K562 (cell line): ENCODE measurements at regions not wholly inside any gene's neighbourhood (a gene's known extent, or its start where the extent isn't known, plus 50 kb on each side); places are given as distances from the start of the nearest gene placed in this dataset.

Experiments
- CTBP1 ChIP-seq: fragments of 450-650 bp; IDR thresholded peaks from 2 replicates; pipeline ENCODE4 v1.6.1; 2016; ENCODE audit warnings: borderline replicate concordance
- KAT2B ChIP-seq: IDR thresholded peaks from one replicate; pipeline ENCODE4 v1.6.1; 2012; ENCODE audit warnings: low read depth, mild to moderate bottlenecking, control low read depth, inconsistent platforms, low read length, moderate library complexity
- MCM3 ChIP-seq: fragments of 450-650 bp; IDR thresholded peaks from 2 replicates; pipeline ENCODE4 v1.6.1; 2016
- NCOA6 ChIP-seq: fragments of 450-650 bp; IDR thresholded peaks from 2 replicates; pipeline ENCODE4 v1.6.1; 2017; ENCODE audit warnings: mild to moderate bottlenecking
- NR3C1 ChIP-seq: sonication (generic); formaldehyde crosslinking; IDR thresholded peaks from 2 replicates; pipeline ENCODE4 v1.8.1; 2022; ENCODE audit warnings: missing genetic modification reagents
- RBFOX2 ChIP-seq: fragments of 200-400 bp; formaldehyde crosslinking; IDR thresholded peaks from 2 replicates; pipeline ENCODE4 v1.6.1; 2017; ENCODE audit warnings: low read depth, mild to moderate bottlenecking, low read length, moderate library complexity
- SREBF1 ChIP-seq: fragments of 150-350 bp; IDR thresholded peaks from 2 replicates; pipeline ENCODE4 v1.6.1; 2014; ENCODE audit warnings: antibody characterized with exemption, low read depth, low read length, borderline replicate concordance
- TAF7 ChIP-seq: fragments of 450-650 bp; IDR thresholded peaks from 2 replicates; pipeline ENCODE4 v1.6.1; 2016; ENCODE audit warnings: missing genetic modification characterization, missing compliant biosample characterization
- ZNF224 ChIP-seq: sonication (generic); formaldehyde crosslinking; IDR thresholded peaks from 2 replicates; pipeline ENCODE4 v1.8.0; 2022; ENCODE audit warnings: mild to moderate bottlenecking, missing genetic modification reagents
- ZNF282 ChIP-seq: sonication (generic); formaldehyde crosslinking; IDR thresholded peaks from 2 replicates; pipeline ENCODE4 v1.8.1; 2023; ENCODE audit warnings: missing genetic modification reagents
- ZNF507 ChIP-seq: conservative IDR thresholded peaks from 2 replicates; pipeline ENCODE4 v1.6.1; 2017; ENCODE audit warnings: missing genetic modification characterization, missing compliant biosample characterization
- ZNF75A ChIP-seq: fragments of 450-650 bp; formaldehyde crosslinking; IDR thresholded peaks from 2 replicates; pipeline ENCODE4 v1.4.0; 2020; ENCODE audit warnings: mild to moderate bottlenecking
- ZNF764 ChIP-seq: fragments of 250-450 bp; sonication (Bioruptor Pico); IDR thresholded peaks from 2 replicates; pipeline ENCODE4 v1.4.0; 2020; ENCODE audit warnings: low read depth, mild to moderate bottlenecking, moderate library complexity
- TF ChIP-seq, protein P1 (sequence below): fragments of 250-450 bp; sonication (Bioruptor Pico); IDR thresholded peaks from 2 replicates; pipeline ENCODE4 v1.4.0; 2020; ENCODE audit warnings: mild to moderate bottlenecking, moderate library complexity
- TF ChIP-seq, protein P2 (sequence below): fragments of 450-650 bp; IDR thresholded peaks from 2 replicates; pipeline ENCODE4 v1.6.1; 2016; ENCODE audit warnings: low read depth, mild to moderate bottlenecking, moderate library complexity

DNA sequence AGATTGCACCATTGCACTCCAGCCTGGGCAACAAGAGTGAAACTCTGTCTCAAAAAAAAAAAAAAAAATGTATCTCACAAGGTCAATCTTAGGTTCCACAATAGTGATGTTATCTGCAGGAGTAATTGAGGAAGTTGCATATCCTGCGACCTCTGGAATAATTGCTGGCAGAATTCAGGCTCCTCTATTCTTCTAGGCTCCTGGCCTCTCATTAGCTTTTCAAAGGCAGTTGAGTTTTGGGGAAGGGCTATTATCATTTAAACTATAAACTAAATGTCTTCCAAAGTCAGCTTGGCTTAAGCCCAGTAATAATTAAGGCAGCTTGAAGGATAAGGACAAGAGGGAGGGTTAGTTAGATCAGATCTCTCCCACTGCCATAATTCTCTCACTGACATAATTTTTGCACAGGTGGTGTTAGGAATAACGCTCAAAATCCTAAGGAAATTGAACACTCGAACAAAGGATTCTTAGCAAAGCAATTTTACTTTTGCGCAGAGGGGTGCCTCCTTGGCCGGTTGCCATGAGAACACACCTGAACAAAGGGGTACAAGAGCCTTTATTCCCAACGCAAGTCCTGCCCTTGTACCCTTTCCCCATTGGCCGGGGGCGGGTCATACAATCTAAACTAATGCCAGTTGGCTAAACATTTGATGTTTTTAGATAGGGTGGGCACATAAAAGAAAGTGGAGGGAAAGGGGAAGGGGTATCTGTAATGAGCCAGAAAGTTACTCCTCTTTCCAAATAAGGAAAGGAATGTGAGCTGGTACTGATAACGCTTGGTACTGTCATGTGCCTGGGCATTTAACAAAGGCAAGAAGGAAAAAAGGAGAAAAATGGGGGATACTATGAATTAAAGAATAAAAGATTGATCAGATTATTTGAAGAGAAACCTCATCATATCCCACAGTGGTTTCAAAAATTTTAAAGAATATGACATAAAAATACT, 106.4 kb upstream of the CCNG1 start (continued):
- TF ChIP-seq, protein P1, sequence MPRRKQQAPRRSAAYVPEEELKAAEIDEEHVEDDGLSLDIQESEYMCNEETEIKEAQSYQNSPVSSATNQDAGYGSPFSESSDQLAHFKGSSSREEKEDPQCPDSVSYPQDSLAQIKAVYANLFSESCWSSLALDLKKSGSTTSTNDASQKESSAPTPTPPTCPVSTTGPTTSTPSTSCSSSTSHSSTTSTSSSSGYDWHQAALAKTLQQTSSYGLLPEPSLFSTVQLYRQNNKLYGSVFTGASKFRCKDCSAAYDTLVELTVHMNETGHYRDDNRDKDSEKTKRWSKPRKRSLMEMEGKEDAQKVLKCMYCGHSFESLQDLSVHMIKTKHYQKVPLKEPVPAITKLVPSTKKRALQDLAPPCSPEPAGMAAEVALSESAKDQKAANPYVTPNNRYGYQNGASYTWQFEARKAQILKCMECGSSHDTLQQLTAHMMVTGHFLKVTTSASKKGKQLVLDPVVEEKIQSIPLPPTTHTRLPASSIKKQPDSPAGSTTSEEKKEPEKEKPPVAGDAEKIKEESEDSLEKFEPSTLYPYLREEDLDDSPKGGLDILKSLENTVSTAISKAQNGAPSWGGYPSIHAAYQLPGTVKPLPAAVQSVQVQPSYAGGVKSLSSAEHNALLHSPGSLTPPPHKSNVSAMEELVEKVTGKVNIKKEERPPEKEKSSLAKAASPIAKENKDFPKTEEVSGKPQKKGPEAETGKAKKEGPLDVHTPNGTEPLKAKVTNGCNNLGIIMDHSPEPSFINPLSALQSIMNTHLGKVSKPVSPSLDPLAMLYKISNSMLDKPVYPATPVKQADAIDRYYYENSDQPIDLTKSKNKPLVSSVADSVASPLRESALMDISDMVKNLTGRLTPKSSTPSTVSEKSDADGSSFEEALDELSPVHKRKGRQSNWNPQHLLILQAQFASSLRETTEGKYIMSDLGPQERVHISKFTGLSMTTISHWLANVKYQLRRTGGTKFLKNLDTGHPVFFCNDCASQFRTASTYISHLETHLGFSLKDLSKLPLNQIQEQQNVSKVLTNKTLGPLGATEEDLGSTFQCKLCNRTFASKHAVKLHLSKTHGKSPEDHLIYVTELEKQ (CRISPR knock-in tag), result no peak
- TF ChIP-seq MCM3 (no peak), ZNF507 (no peak), ZNF224 (CRISPR knock-in tag) (no peak), RBFOX2 (no peak), TAF7 (tag) (no peak), NR3C1 (CRISPR knock-in tag) (no peak), NCOA6 (no peak), ZNF282 (CRISPR knock-in tag) (no peak), ZNF75A (no peak), ZNF764 (CRISPR knock-in tag) (no peak), KAT2B (no peak), CTBP1 (no peak), SREBF1 (no peak)
- TF ChIP-seq, protein P2, sequence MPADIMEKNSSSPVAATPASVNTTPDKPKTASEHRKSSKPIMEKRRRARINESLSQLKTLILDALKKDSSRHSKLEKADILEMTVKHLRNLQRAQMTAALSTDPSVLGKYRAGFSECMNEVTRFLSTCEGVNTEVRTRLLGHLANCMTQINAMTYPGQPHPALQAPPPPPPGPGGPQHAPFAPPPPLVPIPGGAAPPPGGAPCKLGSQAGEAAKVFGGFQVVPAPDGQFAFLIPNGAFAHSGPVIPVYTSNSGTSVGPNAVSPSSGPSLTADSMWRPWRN, result no peak
- TF ChIP-seq, all 486 proteins: peak for 0
